ENCODE measurements at regions not wholly inside any gene's neighbourhood (a gene's known extent, or its start where the extent isn't known, plus 50 kb on each side); places are given as distances from the start of the nearest gene placed in this dataset.
A peak's percentile ranks its signal among the peaks of the same experiment; 100 is the strongest.
"Not testable (repeated sequence)": the region's sequence is repeated elsewhere in the genome, so short reads cannot be mapped to it uniquely, and the experiment has no call there.

GRCh38 chr3:168813225-168813802 is 717.6 kb upstream of the GOLIM4 start:
- no peak overlapping the region for H3K9ac ChIP-seq (ENCODE audit: low read length)
- H3K4me3 ChIP-seq (ENCODE audit: low read length) = no peak overlapping the region
- H3K4me1 ChIP-seq (ENCODE audit: control insufficient read depth, low read depth, low read length) = peaks cover 55% of the 10 kb centered on the region

GRCh38 chr3:168812234-168812633 is 716.5 kb upstream of the GOLIM4 start:
- Histone ChIP-seq H3K4me3 (ENCODE audit: low read length) (no peak overlapping the region), H3K36me3 (ENCODE audit: control insufficient read depth, low read depth, low read length) (no peaks in the 10 kb centered on the region), H3K9ac (ENCODE audit: low read length) (no peak overlapping the region), H3K27me3 (ENCODE audit: control insufficient read depth, insufficient read depth, low read length) (no peaks in the 10 kb centered on the region), H3K27ac (ENCODE audit: low read length) (peak overlapping the region; percentile 25), H3K9me3 (ENCODE audit: control insufficient read depth, low read depth, low read length) (no peaks in the 10 kb centered on the region), H3K4me1 (ENCODE audit: control insufficient read depth, low read depth, low read length) (peaks cover 62% of the 10 kb centered on the region)

More at GRCh38 chr3:168813225-168813802, 717.6 kb upstream of the GOLIM4 start:
- H3K27ac ChIP-seq (ENCODE audit: low read length) = peak overlapping the region; percentile 25
- H3K9me3 ChIP-seq (ENCODE audit: control insufficient read depth, low read depth, low read length) = no peaks in the 10 kb centered on the region
- no peaks in the 10 kb centered on the region for H3K36me3 ChIP-seq (ENCODE audit: control insufficient read depth, low read depth, low read length)
- H3K27me3 ChIP-seq (ENCODE audit: control insufficient read depth, insufficient read depth, low read length) = no peaks in the 10 kb centered on the region

- H3K36me3 ChIP-seq (ENCODE audit: control insufficient read depth, low read depth, low read length) = no peaks in the 10 kb centered on the region
- no peaks in the 10 kb centered on the region for H3K27me3 ChIP-seq (ENCODE audit: control insufficient read depth, insufficient read depth, low read length)
- H3K27ac ChIP-seq (ENCODE audit: low read length) = no peak overlapping the region
- H3K9me3 ChIP-seq (ENCODE audit: control insufficient read depth, low read depth, low read length) = no peaks in the 10 kb centered on the region
- H3K4me1 ChIP-seq (ENCODE audit: control insufficient read depth, low read depth, low read length) = peaks cover 52% of the 10 kb centered on the region
- no peak overlapping the region for H3K9ac ChIP-seq (ENCODE audit: low read length)
- H3K4me3 ChIP-seq (ENCODE audit: low read length) = no peak overlapping the region
Measured at GRCh38 chr3:168808596-168808995, 712.9 kb upstream of the GOLIM4 start.

GRCh38 chr3:168807448-168807847 is 711.7 kb upstream of the GOLIM4 start:
- Histone ChIP-seq H3K9me3 (ENCODE audit: control insufficient read depth, low read depth, low read length) (no peaks in the 10 kb centered on the region), H3K27ac (ENCODE audit: low read length) (no peak overlapping the region), H3K4me3 (ENCODE audit: low read length) (no peak overlapping the region), H3K9ac (ENCODE audit: low read length) (no peak overlapping the region), H3K36me3 (ENCODE audit: control insufficient read depth, low read depth, low read length) (no peaks in the 10 kb centered on the region), H3K4me1 (ENCODE audit: control insufficient read depth, low read depth, low read length) (peaks cover 51% of the 10 kb centered on the region), H3K27me3 (ENCODE audit: control insufficient read depth, insufficient read depth, low read length) (no peaks in the 10 kb centered on the region)

- no peak overlapping the region for H3K27ac ChIP-seq (ENCODE audit: low read length)
- no peak overlapping the region for H3K9ac ChIP-seq (ENCODE audit: low read length)
- peaks cover 51% of the 10 kb centered on the region for H3K4me1 ChIP-seq (ENCODE audit: control insufficient read depth, low read depth, low read length)
- H3K27me3 ChIP-seq (ENCODE audit: control insufficient read depth, insufficient read depth, low read length) = no peaks in the 10 kb centered on the region
- H3K36me3 ChIP-seq (ENCODE audit: control insufficient read depth, low read depth, low read length) = no peaks in the 10 kb centered on the region
- H3K9me3 ChIP-seq (ENCODE audit: control insufficient read depth, low read depth, low read length) = no peaks in the 10 kb centered on the region
- no peak overlapping the region for H3K4me3 ChIP-seq (ENCODE audit: low read length)
Measured at GRCh38 chr3:168806871-168807270, 711.1 kb upstream of the GOLIM4 start.

- Histone ChIP-seq H3K27me3 (ENCODE audit: control insufficient read depth, insufficient read depth, low read length) (no peaks in the 10 kb centered on the region), H3K27ac (ENCODE audit: low read length) (no peak overlapping the region), H3K9ac (ENCODE audit: low read length) (no peak overlapping the region), H3K9me3 (ENCODE audit: control insufficient read depth, low read depth, low read length) (no peaks in the 10 kb centered on the region), H3K4me1 (ENCODE audit: control insufficient read depth, low read depth, low read length) (peaks cover 42% of the 10 kb centered on the region), H3K36me3 (ENCODE audit: control insufficient read depth, low read depth, low read length) (no peaks in the 10 kb centered on the region), H3K4me3 (ENCODE audit: low read length) (no peak overlapping the region)
Measured at GRCh38 chr3:168803536-168803935, 707.8 kb upstream of the GOLIM4 start.

GRCh38 chr3:168802766-168803165 is 707.0 kb upstream of the GOLIM4 start:
- no peaks in the 10 kb centered on the region for H3K27me3 ChIP-seq (ENCODE audit: control insufficient read depth, insufficient read depth, low read length)
- no peak overlapping the region for H3K4me3 ChIP-seq (ENCODE audit: low read length)
- H3K27ac ChIP-seq (ENCODE audit: low read length) = no peak overlapping the region
- no peak overlapping the region for H3K9ac ChIP-seq (ENCODE audit: low read length)
- no peaks in the 10 kb centered on the region for H3K36me3 ChIP-seq (ENCODE audit: control insufficient read depth, low read depth, low read length)
- H3K9me3 ChIP-seq (ENCODE audit: control insufficient read depth, low read depth, low read length) = no peaks in the 10 kb centered on the region
- peaks cover 36% of the 10 kb centered on the region for H3K4me1 ChIP-seq (ENCODE audit: control insufficient read depth, low read depth, low read length)

GRCh38 chr3:168801794-168802193 is 706.1 kb upstream of the GOLIM4 start:
- H3K9ac ChIP-seq (ENCODE audit: low read length) = no peak overlapping the region
- no peak overlapping the region for H3K4me3 ChIP-seq (ENCODE audit: low read length)

GRCh38 chr3:168796339-168796738 is 700.6 kb upstream of the GOLIM4 start:
- Histone ChIP-seq H3K4me3 (ENCODE audit: low read length) (no peak overlapping the region), H3K27ac (ENCODE audit: low read length) (no peak overlapping the region), H3K9ac (ENCODE audit: low read length) (no peak overlapping the region), H3K9me3 (ENCODE audit: control insufficient read depth, low read depth, low read length) (no peaks in the 10 kb centered on the region), H3K36me3 (ENCODE audit: control insufficient read depth, low read depth, low read length) (no peaks in the 10 kb centered on the region), H3K27me3 (ENCODE audit: control insufficient read depth, insufficient read depth, low read length) (no peaks in the 10 kb centered on the region), H3K4me1 (ENCODE audit: control insufficient read depth, low read depth, low read length) (peaks cover 8% of the 10 kb centered on the region)

More at GRCh38 chr3:168801794-168802193, 706.1 kb upstream of the GOLIM4 start:
- Histone ChIP-seq H3K36me3 (ENCODE audit: control insufficient read depth, low read depth, low read length) (no peaks in the 10 kb centered on the region), H3K27ac (ENCODE audit: low read length) (no peak overlapping the region), H3K4me1 (ENCODE audit: control insufficient read depth, low read depth, low read length) (peaks cover 28% of the 10 kb centered on the region), H3K27me3 (ENCODE audit: control insufficient read depth, insufficient read depth, low read length) (no peaks in the 10 kb centered on the region), H3K9me3 (ENCODE audit: control insufficient read depth, low read depth, low read length) (no peaks in the 10 kb centered on the region)

GRCh38 chr3:168794427-168794826 is 698.7 kb upstream of the GOLIM4 start:
- H3K4me3 ChIP-seq (ENCODE audit: low read length) = no peak overlapping the region
- H3K27me3 ChIP-seq (ENCODE audit: control insufficient read depth, insufficient read depth, low read length) = no peaks in the 10 kb centered on the region
- H3K9ac ChIP-seq (ENCODE audit: low read length) = no peak overlapping the region
- peaks cover 8% of the 10 kb centered on the region for H3K4me1 ChIP-seq (ENCODE audit: control insufficient read depth, low read depth, low read length)
- H3K36me3 ChIP-seq (ENCODE audit: control insufficient read depth, low read depth, low read length) = no peaks in the 10 kb centered on the region
- no peaks in the 10 kb centered on the region for H3K9me3 ChIP-seq (ENCODE audit: control insufficient read depth, low read depth, low read length)
- H3K27ac ChIP-seq (ENCODE audit: low read length) = no peak overlapping the region

GRCh38 chr3:168782193-168782592 is 686.5 kb upstream of the GOLIM4 start:
- Histone ChIP-seq H3K9ac (ENCODE audit: low read length) (no peak overlapping the region), H3K27me3 (ENCODE audit: control insufficient read depth, insufficient read depth, low read length) (no peaks in the 10 kb centered on the region), H3K27ac (ENCODE audit: low read length) (no peak overlapping the region), H3K4me3 (ENCODE audit: low read length) (no peak overlapping the region), H3K9me3 (ENCODE audit: control insufficient read depth, low read depth, low read length) (peaks cover 7% of the 10 kb centered on the region), H3K4me1 (ENCODE audit: control insufficient read depth, low read depth, low read length) (no peaks in the 10 kb centered on the region), H3K36me3 (ENCODE audit: control insufficient read depth, low read depth, low read length) (no peaks in the 10 kb centered on the region)

GRCh38 chr3:168779970-168780645 is 684.4 kb upstream of the GOLIM4 start:
- not testable (repeated sequence) for H3K9me3 ChIP-seq (ENCODE audit: control insufficient read depth, low read depth, low read length); H3K4me1 ChIP-seq (ENCODE audit: control insufficient read depth, low read depth, low read length); H3K9ac ChIP-seq (ENCODE audit: low read length); H3K36me3 ChIP-seq (ENCODE audit: control insufficient read depth, low read depth, low read length); H3K27me3 ChIP-seq (ENCODE audit: control insufficient read depth, insufficient read depth, low read length); H3K27ac ChIP-seq (ENCODE audit: low read length); H3K4me3 ChIP-seq (ENCODE audit: low read length)

Data from iPS-18a (cell line).